Lower leg skin (tissue), 3 donors: ENCODE measurements at regions not wholly inside any gene's neighbourhood (a gene's known extent, or its start where the extent isn't known, plus 50 kb on each side); places are given as distances from the start of the nearest gene placed in this dataset.

Source experiments
- POLR2A ChIP-seq, 2 donors: fragments of 450-650 bp; IDR thresholded peaks; one replicate each; pipeline ENCODE4 v1.6.1; 2016 to 2017; ENCODE audit warnings: antibody characterized with exemption in 2 of 2, mild to moderate bottlenecking in 1 of 2, moderate library complexity in 1 of 2
- TF ChIP-seq, protein P1 (sequence below), 3 donors: fragments of 450-650 bp; IDR thresholded peaks; one replicate each; pipeline ENCODE4 v1.5.1; 2016; ENCODE audit warnings: antibody characterized with exemption in 3 of 3, mild to moderate bottlenecking in 3 of 3, moderate library complexity in 2 of 3

- TF ChIP-seq, protein P1, sequence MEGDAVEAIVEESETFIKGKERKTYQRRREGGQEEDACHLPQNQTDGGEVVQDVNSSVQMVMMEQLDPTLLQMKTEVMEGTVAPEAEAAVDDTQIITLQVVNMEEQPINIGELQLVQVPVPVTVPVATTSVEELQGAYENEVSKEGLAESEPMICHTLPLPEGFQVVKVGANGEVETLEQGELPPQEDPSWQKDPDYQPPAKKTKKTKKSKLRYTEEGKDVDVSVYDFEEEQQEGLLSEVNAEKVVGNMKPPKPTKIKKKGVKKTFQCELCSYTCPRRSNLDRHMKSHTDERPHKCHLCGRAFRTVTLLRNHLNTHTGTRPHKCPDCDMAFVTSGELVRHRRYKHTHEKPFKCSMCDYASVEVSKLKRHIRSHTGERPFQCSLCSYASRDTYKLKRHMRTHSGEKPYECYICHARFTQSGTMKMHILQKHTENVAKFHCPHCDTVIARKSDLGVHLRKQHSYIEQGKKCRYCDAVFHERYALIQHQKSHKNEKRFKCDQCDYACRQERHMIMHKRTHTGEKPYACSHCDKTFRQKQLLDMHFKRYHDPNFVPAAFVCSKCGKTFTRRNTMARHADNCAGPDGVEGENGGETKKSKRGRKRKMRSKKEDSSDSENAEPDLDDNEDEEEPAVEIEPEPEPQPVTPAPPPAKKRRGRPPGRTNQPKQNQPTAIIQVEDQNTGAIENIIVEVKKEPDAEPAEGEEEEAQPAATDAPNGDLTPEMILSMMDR (IDR thresholded peaks at IDR 0.05) = no peak
- TF ChIP-seq POLR2A (IDR thresholded peaks at IDR 0.05) = no peak
Observed at GRCh38 chr11:29002816-29003215, 894.6 kb downstream of the METTL15 start.
